IMR-90 (cell line): ENCODE measurements at regions not wholly inside any gene's neighbourhood (a gene's known extent, or its start where the extent isn't known, plus 50 kb on each side); places are given as distances from the start of the nearest gene placed in this dataset.

Experiments used
- ATAC-seq: fragments of 200-7000 bp; cut with Tn5 transposase; 2 replicates; pipeline ENCODE4 v1.9.1; 2020; ENCODE audit warnings: low read depth, mild to moderate bottlenecking, moderate library complexity
- BruUV-seq: library from RNA; stranded (reverse); fragments of 400-500 nt; replicated peaks from 2 replicates; lab custom pipeline; 2021; lab: Mats Ljungman, UMichigan
- CTCF ChIA-PET: fragments of 300-600 bp; formaldehyde crosslinking; extraction: SDS; loops from one replicate; lab custom pipeline; 2021; ENCODE audit warnings: antibody characterized with exemption; lab: Yijun Ruan, JAX
- POLR2A ChIA-PET: fragments of 300-600 bp; sonication (Branson Sonifier 250); formaldehyde crosslinking; loops from one replicate; lab custom pipeline; 2022; ENCODE audit warnings: antibody characterized with exemption; ENCODE audit not compliant: unreplicated experiment; lab: Charles Lee
- DNase-seq: peaks from one replicate; pipeline ENCODE4 v3.0.0; 2013
- H2AFZ ChIP-seq: replicated peaks from 2 replicates; pipeline ENCODE3; 2013; ENCODE audit warnings: low read length, mild to moderate bottlenecking; ENCODE audit not compliant: poor library complexity
- H2AK5ac ChIP-seq: 2 replicates; pipeline ENCODE4 v1.6.1; 2013; ENCODE audit warnings: low read depth, low read length, inconsistent platforms
- H2AK9ac ChIP-seq: replicated peaks from 2 replicates; pipeline ENCODE3; 2013; ENCODE audit warnings: mild to moderate bottlenecking, low read depth, low read length, moderate library complexity; ENCODE audit not compliant: poor library complexity
- H2BK120ac ChIP-seq: 2 replicates; pipeline ENCODE4 v1.6.1; 2013; ENCODE audit warnings: low read depth, low read length, inconsistent platforms
- H2BK15ac ChIP-seq: 3 replicates; pipeline ENCODE4 v1.6.1; 2013; ENCODE audit warnings: low read depth, low read length, inconsistent platforms
- H2BK20ac ChIP-seq: 2 replicates; pipeline ENCODE4 v1.6.1; 2013; ENCODE audit warnings: low read depth, mild to moderate bottlenecking, inconsistent platforms, low read length, moderate library complexity
- H2BK5ac ChIP-seq: 2 replicates; pipeline ENCODE4 v1.6.1; 2013; ENCODE audit warnings: mild to moderate bottlenecking, low read depth, low read length, inconsistent platforms; ENCODE audit not compliant: poor library complexity, severe bottlenecking
- H3K14ac ChIP-seq: replicated peaks from 2 replicates; pipeline ENCODE4 v1.6.1; 2013; ENCODE audit warnings: low read depth, low read length, inconsistent platforms
- H3K18ac ChIP-seq: 2 replicates; pipeline ENCODE4 v1.6.1; 2013; ENCODE audit warnings: low read depth, low read length, control low read depth
- H3K23ac ChIP-seq: 2 replicates; pipeline ENCODE4 v1.6.1; 2013; ENCODE audit warnings: low read depth, low read length, inconsistent platforms
- H3K27ac ChIP-seq: 2 replicates; pipeline ENCODE4 v1.5.1; 2013; ENCODE audit warnings: mild to moderate bottlenecking, control low read depth, low read length; ENCODE audit not compliant: insufficient read depth
- H3K27me3 ChIP-seq: 2 replicates; pipeline ENCODE4 v1.6.1; 2013; ENCODE audit warnings: low read length; ENCODE audit not compliant: control insufficient read depth, insufficient read depth
- H3K36me3 ChIP-seq: 2 replicates; pipeline ENCODE4 v1.6.1; 2013; ENCODE audit warnings: low read length, mixed read lengths; ENCODE audit not compliant: control insufficient read depth, insufficient read depth
- H3K4ac ChIP-seq: 2 replicates; pipeline ENCODE4 v1.6.1; 2013; ENCODE audit warnings: low read depth, low read length, inconsistent platforms
- H3K4me1 ChIP-seq: 2 replicates; pipeline ENCODE4 v1.6.1; 2013; ENCODE audit warnings: low read length, mixed read lengths; ENCODE audit not compliant: control insufficient read depth, insufficient read depth
- H3K4me2 ChIP-seq: 2 replicates; pipeline ENCODE4 v1.6.1; 2013; ENCODE audit warnings: low read depth, mild to moderate bottlenecking, control low read depth, low read length, moderate library complexity
- H3K4me3 ChIP-seq: 2 replicates; pipeline ENCODE4 v1.5.1; 2013; ENCODE audit warnings: low read depth, mild to moderate bottlenecking, control low read depth, low read length, moderate library complexity; ENCODE audit not compliant: insufficient read depth
- H3K56ac ChIP-seq: 2 replicates; pipeline ENCODE4 v1.6.1; 2013; ENCODE audit warnings: low read length, inconsistent platforms; ENCODE audit not compliant: insufficient read depth; ENCODE audit errors: extremely low read depth
- H3K79me1 ChIP-seq, 2 experiments: 2 replicates each; pipeline ENCODE4 v1.6.1; 2013; ENCODE audit warnings: low read length in 2 of 2, inconsistent platforms in 1 of 2, low read depth in 1 of 2
- H3K9ac ChIP-seq: 2 replicates; pipeline ENCODE4 v1.6.1; 2013; ENCODE audit warnings: low read depth, low read length, control low read depth
- H3K9me1 ChIP-seq: 2 replicates; pipeline ENCODE4 v1.6.1; 2013; ENCODE audit warnings: low read length, inconsistent platforms; ENCODE audit not compliant: insufficient read depth
- H3K9me3 ChIP-seq: 2 replicates; pipeline ENCODE4 v1.6.1; 2013; ENCODE audit warnings: low read length; ENCODE audit not compliant: control insufficient read depth, insufficient read depth
- H4K20me1 ChIP-seq: 2 replicates; pipeline ENCODE4 v1.6.1; 2013; ENCODE audit warnings: low read length, inconsistent platforms; ENCODE audit not compliant: insufficient read depth
- H4K5ac ChIP-seq: 2 replicates; pipeline ENCODE4 v1.6.1; 2013; ENCODE audit warnings: mild to moderate bottlenecking, low read depth, low read length, control low read depth
- H4K8ac ChIP-seq, 2 experiments: 2 replicates each; pipeline ENCODE4 v1.6.1; 2013; ENCODE audit warnings: low read depth in 2 of 2, low read length in 2 of 2, control low read depth in 1 of 2, inconsistent platforms in 1 of 2
- H4K91ac ChIP-seq: 2 replicates; pipeline ENCODE4 v1.6.1; 2013; ENCODE audit warnings: low read depth, low read length, inconsistent platforms; ENCODE audit not compliant: insufficient read depth
- CHD1 ChIP-seq: IDR thresholded peaks from 2 replicates; pipeline ENCODE4 v1.6.1; 2012; ENCODE audit warnings: low read depth, low read length, improper control_type of control experiment
- FOS ChIP-seq: fragments of 150-350 bp; IDR thresholded peaks from 2 replicates; pipeline ENCODE4 v1.6.1; 2016; ENCODE audit warnings: low read depth, low read length
- MAFK ChIP-seq: IDR thresholded peaks from 2 replicates; pipeline ENCODE4 v1.6.1; 2012; ENCODE audit warnings: low read depth, low read length, improper control_type of control experiment
- MAZ ChIP-seq: IDR thresholded peaks from 2 replicates; pipeline ENCODE4 v1.6.1; 2012; ENCODE audit warnings: low read depth, mild to moderate bottlenecking, low read length, improper control_type of control experiment, moderate library complexity, borderline replicate concordance
- NFE2L2 ChIP-seq: fragments of 150-350 bp; IDR thresholded peaks from 2 replicates; pipeline ENCODE4 v1.6.1; 2016; ENCODE audit warnings: low read depth, mild to moderate bottlenecking, low read length
- POLR2A ChIP-seq: IDR thresholded peaks from 2 replicates; pipeline ENCODE4 v1.6.1; 2012; ENCODE audit warnings: mild to moderate bottlenecking, low read depth, low read length
- RAD21 ChIP-seq: IDR thresholded peaks from 2 replicates; pipeline ENCODE4 v1.6.1; 2012; ENCODE audit warnings: low read length, improper control_type of control experiment
- RCOR1 ChIP-seq: IDR thresholded peaks from 2 replicates; pipeline ENCODE4 v1.6.1; 2012; ENCODE audit warnings: mild to moderate bottlenecking, low read length, improper control_type of control experiment; ENCODE audit not compliant: insufficient replicate concordance
- RFX5 ChIP-seq: IDR thresholded peaks from 2 replicates; pipeline ENCODE4 v1.8.0; 2012; ENCODE audit warnings: low read depth, mild to moderate bottlenecking, low read length, moderate library complexity
- WGBS, 2 experiments: methylation state at CpG; one replicate each; pipeline versions ENCODE4 v1.1.5 to v1.1.7; 2013; ENCODE audit warnings: missing lambda C conversion rate in 2 of 2; ENCODE audit not compliant: insufficient read length in 1 of 2; ENCODE audit errors: extremely low coverage in 2 of 2; 5-methylcytosine and 5-hydroxymethylcytosine counted together
- dilution Hi-C: fragments of 300-500 bp; cut with HindIII; formaldehyde crosslinking; loops from one replicate; pipeline ENCODE4 v1.14.3; 2018; ENCODE audit warnings: low sequenced_read_pairs; ENCODE audit not compliant: unreplicated experiment
- in situ Hi-C: fragments of 300-500 bp; cut with MboI; formaldehyde crosslinking; loops from 3 replicates; pipeline ENCODE4 v1.14.3; 2019; ENCODE audit warnings: low sequenced_read_pairs, inconsistent platforms, mixed read lengths
- intact Hi-C: fragments of 100-400 bp; cut with micrococcal nuclease; formaldehyde crosslinking; loops from 2 replicates; pipeline ENCODE4 v1.10.0; 2022
- TF ChIP-seq, protein P1 (sequence below): fragments of 150-350 bp; IDR thresholded peaks from 2 replicates; pipeline ENCODE4 v1.6.1; 2016; ENCODE audit warnings: low read depth, mild to moderate bottlenecking, low read length, moderate library complexity, borderline replicate concordance
- TF ChIP-seq, protein P2 (sequence below): conservative IDR thresholded peaks from 2 replicates; pipeline ENCODE4 v1.5.1; 2012; ENCODE audit warnings: mild to moderate bottlenecking, low read depth, low read length, improper control_type of control experiment

DNA sequence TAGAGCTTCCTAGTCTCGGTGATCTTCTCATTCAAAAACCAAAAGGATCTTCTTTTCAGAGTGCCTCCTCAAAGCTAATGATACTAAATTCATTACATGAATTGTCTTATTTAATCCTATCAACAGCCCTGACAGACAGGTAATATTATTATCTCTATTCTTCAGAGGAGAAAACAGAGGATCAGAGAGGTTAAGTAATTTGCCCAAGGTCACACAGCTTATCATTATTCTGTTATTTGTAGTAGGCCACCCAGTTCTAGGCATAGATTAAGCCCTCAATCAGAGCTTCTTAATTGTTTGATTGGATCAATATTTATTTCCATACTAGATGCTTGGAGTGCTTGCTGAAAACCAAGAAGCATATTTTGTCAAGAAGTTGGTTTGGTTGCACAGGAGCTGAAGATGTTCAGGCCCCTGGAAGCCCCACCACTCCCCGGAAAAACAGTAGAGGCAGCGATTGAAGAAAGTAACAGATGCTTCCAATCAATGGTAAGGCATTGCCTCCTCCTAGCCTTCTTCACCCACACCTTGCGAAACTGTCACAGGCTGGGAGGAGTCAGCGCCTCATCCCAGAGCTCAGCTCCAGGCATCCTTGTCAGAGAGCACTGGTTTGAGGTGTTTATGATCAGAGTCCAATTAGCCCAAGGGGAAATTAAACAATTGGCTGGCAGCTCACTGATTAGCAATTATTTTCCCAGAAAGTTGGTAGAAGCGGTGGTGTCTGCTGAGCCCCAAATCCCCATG, 487.2 kb downstream of the BCL11A start:
- H4K8ac ChIP-seq: no peak overlapping the region
- dilution Hi-C loops: no loop called here
- H2AK9ac ChIP-seq: no peak overlapping the region
- WGBS, 2 experiments: no CpG with 5 or more reads among the region's 6 CpGs
- H2BK120ac ChIP-seq: no peak overlapping the region
- H2AK5ac ChIP-seq: no peak overlapping the region
- H2BK15ac ChIP-seq: no peak overlapping the region
- no peak overlapping the region for H4K5ac ChIP-seq
- no peaks in the 10 kb centered on the region for H3K27me3 ChIP-seq
- no peaks in the 10 kb centered on the region for H3K4me1 ChIP-seq
- H2AFZ ChIP-seq: no peak overlapping the region
- H3K18ac ChIP-seq: no peak overlapping the region
- no peak overlapping the region for H4K91ac ChIP-seq
- ChIA-PET POLR2A (no interaction called here), CTCF (no interaction called here)
- H3K14ac ChIP-seq: no peak overlapping the region
- H3K4ac ChIP-seq: no peak overlapping the region
- no peak overlapping the region for H3K56ac ChIP-seq
- no peak overlapping the region for H3K4me2 ChIP-seq
- no peak for TF ChIP-seq RFX5
- no peak for TF ChIP-seq CHD1
- no peak for TF ChIP-seq MAZ
- no peak for TF ChIP-seq FOS
- no peak for TF ChIP-seq RCOR1
- TF ChIP-seq, protein P1, sequence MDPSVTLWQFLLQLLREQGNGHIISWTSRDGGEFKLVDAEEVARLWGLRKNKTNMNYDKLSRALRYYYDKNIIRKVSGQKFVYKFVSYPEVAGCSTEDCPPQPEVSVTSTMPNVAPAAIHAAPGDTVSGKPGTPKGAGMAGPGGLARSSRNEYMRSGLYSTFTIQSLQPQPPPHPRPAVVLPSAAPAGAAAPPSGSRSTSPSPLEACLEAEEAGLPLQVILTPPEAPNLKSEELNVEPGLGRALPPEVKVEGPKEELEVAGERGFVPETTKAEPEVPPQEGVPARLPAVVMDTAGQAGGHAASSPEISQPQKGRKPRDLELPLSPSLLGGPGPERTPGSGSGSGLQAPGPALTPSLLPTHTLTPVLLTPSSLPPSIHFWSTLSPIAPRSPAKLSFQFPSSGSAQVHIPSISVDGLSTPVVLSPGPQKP: no peak
- no peak for TF ChIP-seq NFE2L2
- no peak for TF ChIP-seq MAFK
- no peak for TF ChIP-seq POLR2A
- TF ChIP-seq, protein P2, sequence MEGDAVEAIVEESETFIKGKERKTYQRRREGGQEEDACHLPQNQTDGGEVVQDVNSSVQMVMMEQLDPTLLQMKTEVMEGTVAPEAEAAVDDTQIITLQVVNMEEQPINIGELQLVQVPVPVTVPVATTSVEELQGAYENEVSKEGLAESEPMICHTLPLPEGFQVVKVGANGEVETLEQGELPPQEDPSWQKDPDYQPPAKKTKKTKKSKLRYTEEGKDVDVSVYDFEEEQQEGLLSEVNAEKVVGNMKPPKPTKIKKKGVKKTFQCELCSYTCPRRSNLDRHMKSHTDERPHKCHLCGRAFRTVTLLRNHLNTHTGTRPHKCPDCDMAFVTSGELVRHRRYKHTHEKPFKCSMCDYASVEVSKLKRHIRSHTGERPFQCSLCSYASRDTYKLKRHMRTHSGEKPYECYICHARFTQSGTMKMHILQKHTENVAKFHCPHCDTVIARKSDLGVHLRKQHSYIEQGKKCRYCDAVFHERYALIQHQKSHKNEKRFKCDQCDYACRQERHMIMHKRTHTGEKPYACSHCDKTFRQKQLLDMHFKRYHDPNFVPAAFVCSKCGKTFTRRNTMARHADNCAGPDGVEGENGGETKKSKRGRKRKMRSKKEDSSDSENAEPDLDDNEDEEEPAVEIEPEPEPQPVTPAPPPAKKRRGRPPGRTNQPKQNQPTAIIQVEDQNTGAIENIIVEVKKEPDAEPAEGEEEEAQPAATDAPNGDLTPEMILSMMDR: no peak
- no peak for TF ChIP-seq RAD21
- H2BK5ac ChIP-seq: no peak overlapping the region
- no peak overlapping the region for H3K9ac ChIP-seq
- intact Hi-C loops: no loop called here
- no peaks in the 10 kb centered on the region for H3K9me1 ChIP-seq
- no peak overlapping the region for H3K27ac ChIP-seq
- in situ Hi-C loops: no loop called here
- no peaks in the 10 kb centered on the region for H3K79me1 ChIP-seq
- BruUV-seq: no TSS peak
- no peaks in the 10 kb centered on the region for H3K36me3 ChIP-seq
- H2BK20ac ChIP-seq: no peak overlapping the region
- H3K4me3 ChIP-seq: no peak overlapping the region
- H4K20me1 ChIP-seq: no peaks in the 10 kb centered on the region
- DNase-seq (no peak), ATAC-seq (no peak)
- H3K9me3 ChIP-seq: no peaks in the 10 kb centered on the region; the same call in 1 of the 2 replicates
- no peak overlapping the region for H3K23ac ChIP-seq
